ENCODE measurements at regions not wholly inside any gene's neighbourhood (a gene's known extent, or its start where the extent isn't known, plus 50 kb on each side); places are given as distances from the start of the nearest gene placed in this dataset.

GRCh38 chr5:89480406-89481007 is 597.5 kb upstream of the MEF2C start:
- TF ChIP-seq YY1 (IDR thresholded peaks at IDR 0.05; ENCODE audit: insufficient read depth, insufficient read length) = no peak
- TF ChIP-seq SUZ12 (IDR thresholded peaks at IDR 0.05; ENCODE audit: extremely low read depth, insufficient read depth, insufficient read length) = no peak
- no peak for TF ChIP-seq ZNF274 (IDR thresholded peaks at IDR 0.05; ENCODE audit: low read depth, low read length)

All from NT2/D1 (cell line).